CD4-positive, alpha-beta T cell treated with Interleukin-17A for 1 hour (primary cell): ENCODE measurements at regions not wholly inside any gene's neighbourhood (a gene's known extent, or its start where the extent isn't known, plus 50 kb on each side); places are given as distances from the start of the nearest gene placed in this dataset.
"Not testable (repeated sequence)": the region's sequence is repeated elsewhere in the genome, so short reads cannot be mapped to it uniquely, and the experiment has no call there.

Experiments used
- DNase-seq: peaks from one replicate; pipeline ENCODE4 v3.0.0-alpha.2; 2020

GRCh38 chr5:57429513-57430120 is 53.0 kb downstream of the ACTBL2 start:
- DNase-seq: no peak

GRCh38 chr5:57429021-57429420 is 53.6 kb downstream of the ACTBL2 start:
- not testable (repeated sequence) for DNase-seq

- no peak for DNase-seq
These were observed 59.6 kb downstream of the ACTBL2 start for GRCh38 chr5:57422993-57423392.

GRCh38 chr5:57422341-57422740 is 60.3 kb downstream of the ACTBL2 start:
- no peak for DNase-seq

GRCh38 chr5:57420801-57421200 is 61.8 kb downstream of the ACTBL2 start:
- no peak for DNase-seq

- DNase-seq: no peak
These were observed 64.6 kb downstream of the ACTBL2 start for GRCh38 chr5:57417971-57418370.

GRCh38 chr5:57417320-57417719 is 65.3 kb downstream of the ACTBL2 start:
- DNase-seq: no peak

GRCh38 chr5:57416278-57416994 is 66.2 kb downstream of the ACTBL2 start:
- no peak for DNase-seq

- DNase-seq: no peak
These were observed 67.8 kb downstream of the ACTBL2 start for GRCh38 chr5:57414857-57415256.

GRCh38 chr5:57414191-57414590 is 68.4 kb downstream of the ACTBL2 start:
- no peak for DNase-seq

GRCh38 chr5:57413145-57413544 is 69.5 kb downstream of the ACTBL2 start:
- DNase-seq: no peak

GRCh38 chr5:57412680-57413079 is 69.9 kb downstream of the ACTBL2 start:
- no peak for DNase-seq

- DNase-seq: no peak
These were observed 70.6 kb downstream of the ACTBL2 start for GRCh38 chr5:57411982-57412381.

GRCh38 chr5:57410374-57411320 is 72.0 kb downstream of the ACTBL2 start:
- DNase-seq: no peak

- no peak for DNase-seq
These were observed 73.9 kb downstream of the ACTBL2 start for GRCh38 chr5:57408714-57409113.

- DNase-seq: no peak
These were observed 74.3 kb downstream of the ACTBL2 start for GRCh38 chr5:57408285-57408684.

- DNase-seq: no peak
These were observed 75.2 kb downstream of the ACTBL2 start for GRCh38 chr5:57407391-57407790.

GRCh38 chr5:57406641-57407040 is 76.0 kb downstream of the ACTBL2 start:
- DNase-seq: no peak

- DNase-seq: no peak
These were observed 76.6 kb downstream of the ACTBL2 start for GRCh38 chr5:57405984-57406383.

GRCh38 chr5:57402761-57403160 is 79.8 kb downstream of the ACTBL2 start:
- no peak for DNase-seq

- no peak for DNase-seq
These were observed 80.3 kb downstream of the ACTBL2 start for GRCh38 chr5:57402348-57402747.

GRCh38 chr5:57398413-57399093 is 84.1 kb downstream of the ACTBL2 start:
- no peak for DNase-seq

GRCh38 chr5:57396701-57397100 is 85.9 kb downstream of the ACTBL2 start:
- no peak for DNase-seq
